BJ (cell line): ENCODE measurements at regions not wholly inside any gene's neighbourhood (a gene's known extent, or its start where the extent isn't known, plus 50 kb on each side); places are given as distances from the start of the nearest gene placed in this dataset.

ENCODE experiments used
- CTCF ChIA-PET: fragments of 350-600 bp; formaldehyde crosslinking; extraction: SDS; loops from one replicate; lab custom pipeline; 2021; ENCODE audit warnings: antibody characterized with exemption, inconsistent platforms; lab: Yijun Ruan, JAX
- POLR2A ChIA-PET: fragments of 300-600 bp; sonication (Branson Sonifier 250); formaldehyde crosslinking; extraction: SDS; loops from one replicate; lab custom pipeline; 2021; ENCODE audit warnings: antibody characterized with exemption; lab: Charles Lee
- DNase-seq: peaks from one replicate; pipeline ENCODE4 v3.0.0-alpha.2; 2011; ENCODE audit warnings: low read depth
- H3K27me3 ChIP-seq: 2 replicates; pipeline ENCODE4 v1.6.0; 2011; ENCODE audit warnings: low read length; ENCODE audit not compliant: control insufficient read depth, insufficient read depth
- H3K36me3 ChIP-seq: 2 replicates; pipeline ENCODE4 v1.5.1; 2011; ENCODE audit warnings: low read length; ENCODE audit not compliant: control insufficient read depth, insufficient read depth
- H3K4me3 ChIP-seq: 2 replicates; pipeline ENCODE4 v1.5.1; 2011; ENCODE audit warnings: low read depth, mild to moderate bottlenecking, control low read depth, low read length
- TF ChIP-seq, protein P1 (sequence below): IDR thresholded peaks from 2 replicates; pipeline ENCODE4 v1.5.1; 2011; ENCODE audit warnings: low read depth, mild to moderate bottlenecking, control low read depth, inconsistent platforms, low read length, moderate library complexity; ENCODE audit not compliant: insufficient read depth

GRCh38 chr4:32470087-32470585 is 1750.0 kb downstream of the PCDH7 start:
- ChIA-PET POLR2A (no interaction called here), CTCF (no interaction called here)
- TF ChIP-seq, protein P1, sequence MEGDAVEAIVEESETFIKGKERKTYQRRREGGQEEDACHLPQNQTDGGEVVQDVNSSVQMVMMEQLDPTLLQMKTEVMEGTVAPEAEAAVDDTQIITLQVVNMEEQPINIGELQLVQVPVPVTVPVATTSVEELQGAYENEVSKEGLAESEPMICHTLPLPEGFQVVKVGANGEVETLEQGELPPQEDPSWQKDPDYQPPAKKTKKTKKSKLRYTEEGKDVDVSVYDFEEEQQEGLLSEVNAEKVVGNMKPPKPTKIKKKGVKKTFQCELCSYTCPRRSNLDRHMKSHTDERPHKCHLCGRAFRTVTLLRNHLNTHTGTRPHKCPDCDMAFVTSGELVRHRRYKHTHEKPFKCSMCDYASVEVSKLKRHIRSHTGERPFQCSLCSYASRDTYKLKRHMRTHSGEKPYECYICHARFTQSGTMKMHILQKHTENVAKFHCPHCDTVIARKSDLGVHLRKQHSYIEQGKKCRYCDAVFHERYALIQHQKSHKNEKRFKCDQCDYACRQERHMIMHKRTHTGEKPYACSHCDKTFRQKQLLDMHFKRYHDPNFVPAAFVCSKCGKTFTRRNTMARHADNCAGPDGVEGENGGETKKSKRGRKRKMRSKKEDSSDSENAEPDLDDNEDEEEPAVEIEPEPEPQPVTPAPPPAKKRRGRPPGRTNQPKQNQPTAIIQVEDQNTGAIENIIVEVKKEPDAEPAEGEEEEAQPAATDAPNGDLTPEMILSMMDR: no peak
- no peaks in the 10 kb centered on the region for H3K36me3 ChIP-seq
- no peaks in the 10 kb centered on the region for H3K27me3 ChIP-seq
- no peak for DNase-seq
- no peak overlapping the region for H3K4me3 ChIP-seq

GRCh38 chr4:32472918-32473317 is 1752.7 kb downstream of the PCDH7 start:
- Histone ChIP-seq H3K4me3 (no peak overlapping the region), H3K27me3 (no peaks in the 10 kb centered on the region), H3K36me3 (no peaks in the 10 kb centered on the region)
- ChIA-PET POLR2A (no interaction called here), CTCF (no interaction called here)
- TF ChIP-seq, protein P1: no peak
- DNase-seq: no peak

GRCh38 chr4:32475710-32476109 is 1755.5 kb downstream of the PCDH7 start:
- no peak for DNase-seq
- no peak overlapping the region for H3K4me3 ChIP-seq
- H3K27me3 ChIP-seq: no peaks in the 10 kb centered on the region
- TF ChIP-seq, protein P1: no peak
- POLR2A ChIA-PET: no interaction called here
- H3K36me3 ChIP-seq: no peaks in the 10 kb centered on the region
- CTCF ChIA-PET: interaction anchor here (1.0 kb wide), 1 partner anchor 10 kb away, joined by 3 read pairs; no protein-coding TSS in a partner anchor

GRCh38 chr4:32477518-32477917 is 1757.3 kb downstream of the PCDH7 start:
- CTCF ChIA-PET: no interaction called here
- POLR2A ChIA-PET: no interaction called here
- TF ChIP-seq, protein P1: no peak
- Histone ChIP-seq H3K36me3 (no peaks in the 10 kb centered on the region), H3K4me3 (no peak overlapping the region), H3K27me3 (no peaks in the 10 kb centered on the region)
- DNase-seq: no peak

DNA sequence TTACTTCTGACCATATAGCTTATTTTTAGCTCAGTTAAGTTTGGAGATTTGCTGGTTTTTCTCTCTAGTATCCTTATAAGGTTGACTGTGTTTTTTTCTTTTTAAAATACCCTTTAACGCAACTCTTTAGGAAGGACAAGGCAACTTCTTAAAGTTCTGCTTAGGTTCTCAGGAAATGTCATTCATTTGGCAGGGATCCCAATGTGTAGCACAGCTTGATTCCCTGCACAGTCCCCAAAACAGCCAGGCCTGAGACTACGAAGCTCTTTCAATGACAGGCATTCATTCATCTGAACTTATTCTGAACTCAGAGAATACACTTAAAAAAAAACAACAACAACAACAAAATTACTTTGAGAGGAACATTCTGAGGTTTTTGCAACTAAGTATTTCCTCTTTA is 1765.8 kb downstream of the PCDH7 start:
- ChIA-PET CTCF (no interaction called here), POLR2A (no interaction called here)
- Histone ChIP-seq H3K4me3 (no peak overlapping the region), H3K27me3 (no peaks in the 10 kb centered on the region), H3K36me3 (no peaks in the 10 kb centered on the region)
- TF ChIP-seq, protein P1: no peak
- no peak for DNase-seq
